ENCODE measurements at regions not wholly inside any gene's neighbourhood (a gene's known extent, or its start where the extent isn't known, plus 50 kb on each side); places are given as distances from the start of the nearest gene placed in this dataset.

GRCh38 chr15:91634179-91634578 is 219.3 kb upstream of the SLCO3A1 start:
- no peak for TF ChIP-seq CTCF (IDR thresholded peaks at IDR 0.05)
- no peak for TF ChIP-seq POLR2A (IDR thresholded peaks at IDR 0.05)

Measured in testis (tissue), 2 donors.